IPS DF 6.9 (cell line): ENCODE measurements at regions not wholly inside any gene's neighbourhood (a gene's known extent, or its start where the extent isn't known, plus 50 kb on each side); places are given as distances from the start of the nearest gene placed in this dataset.

ENCODE experiments used
- DNase-seq: peaks from one replicate; pipeline ENCODE4 v3.0.0-alpha.2; 2013; ENCODE audit warnings: low read depth, low spot score
- H3K27ac ChIP-seq: one replicate; pipeline ENCODE4 v1.5.1; 2013; ENCODE audit warnings: low read length, control low read depth
- H3K27me3 ChIP-seq: 2 replicates; pipeline ENCODE4 v1.6.1; 2013; ENCODE audit warnings: mild to moderate bottlenecking, low read length; ENCODE audit not compliant: control insufficient read depth, insufficient read depth
- H3K36me3 ChIP-seq: 2 replicates; pipeline ENCODE4 v1.6.1; 2013; ENCODE audit warnings: low read length; ENCODE audit not compliant: control insufficient read depth, insufficient read depth
- H3K4me1 ChIP-seq: 2 replicates; pipeline ENCODE4 v1.6.1; 2013; ENCODE audit warnings: low read length; ENCODE audit not compliant: control insufficient read depth, insufficient read depth
- H3K4me3 ChIP-seq: 2 replicates; pipeline ENCODE4 v1.5.1; 2013; ENCODE audit warnings: mild to moderate bottlenecking, low read length
- H3K9me3 ChIP-seq: 2 replicates; pipeline ENCODE4 v1.6.1; 2013; ENCODE audit warnings: low read length, inconsistent platforms; ENCODE audit not compliant: control insufficient read depth, insufficient read depth
- WGBS: extraction: QIAGEN DNeasy Blood & Tissue Kit; methylation state at CpG from one replicate; pipeline ENCODE4 v1.1.7; 2013; ENCODE audit warnings: mixed read lengths, missing lambda C conversion rate; ENCODE audit not compliant: insufficient read length, insufficient coverage; 5-methylcytosine and 5-hydroxymethylcytosine counted together

GRCh38 chr19:31144075-31144870 lies 205.0 kb downstream of the TSHZ3 start:
- Histone ChIP-seq H3K36me3 (no peaks in the 10 kb centered on the region), H3K4me3 (no peak overlapping the region), H3K27me3 (no peaks in the 10 kb centered on the region), H3K9me3 (no peaks in the 10 kb centered on the region), H3K27ac (no peak overlapping the region), H3K4me1 (no peaks in the 10 kb centered on the region)
- DNase-seq = no peak
- 100% methylated on average over 1 of the region's 7 CpGs for WGBS

- Histone ChIP-seq H3K4me1 (no peaks in the 10 kb centered on the region), H3K4me3 (no peak overlapping the region), H3K27ac (no peak overlapping the region), H3K9me3 (no peaks in the 10 kb centered on the region), H3K27me3 (no peaks in the 10 kb centered on the region), H3K36me3 (no peaks in the 10 kb centered on the region)
- no CpG with 5 or more reads among the region's 3 CpGs for WGBS
- no peak for DNase-seq
These were observed 207.9 kb downstream of the TSHZ3 start for GRCh38 chr19:31141301-31141700.

- Histone ChIP-seq H3K27me3 (no peaks in the 10 kb centered on the region), H3K4me1 (no peaks in the 10 kb centered on the region), H3K4me3 (no peak overlapping the region), H3K9me3 (no peaks in the 10 kb centered on the region), H3K27ac (no peak overlapping the region), H3K36me3 (no peaks in the 10 kb centered on the region)
- no CpG with 5 or more reads among the region's 6 CpGs for WGBS
- no peak for DNase-seq
These were observed 208.5 kb downstream of the TSHZ3 start for GRCh38 chr19:31140717-31141116.

GRCh38 chr19:31139871-31140505 lies 209.2 kb downstream of the TSHZ3 start:
- H3K4me3 ChIP-seq = no peak overlapping the region
- H3K36me3 ChIP-seq = no peaks in the 10 kb centered on the region
- WGBS = no CpG with 5 or more reads among the region's 9 CpGs
- no peaks in the 10 kb centered on the region for H3K27me3 ChIP-seq
- H3K4me1 ChIP-seq = no peaks in the 10 kb centered on the region
- H3K27ac ChIP-seq = no peak overlapping the region
- H3K9me3 ChIP-seq = no peaks in the 10 kb centered on the region
- no peak for DNase-seq

GRCh38 chr19:31138077-31138476 lies 211.2 kb downstream of the TSHZ3 start:
- no peak for DNase-seq
- Histone ChIP-seq H3K27ac (no peak overlapping the region), H3K36me3 (no peaks in the 10 kb centered on the region), H3K9me3 (no peaks in the 10 kb centered on the region), H3K4me1 (no peaks in the 10 kb centered on the region), H3K27me3 (no peaks in the 10 kb centered on the region), H3K4me3 (no peak overlapping the region)
- WGBS = no CpG with 5 or more reads among the region's 1 CpG

- Histone ChIP-seq H3K36me3 (no peaks in the 10 kb centered on the region), H3K4me3 (no peak overlapping the region), H3K27ac (no peak overlapping the region), H3K4me1 (no peaks in the 10 kb centered on the region), H3K27me3 (no peaks in the 10 kb centered on the region), H3K9me3 (no peaks in the 10 kb centered on the region)
- WGBS = no CpG with 5 or more reads among the region's 2 CpGs
- DNase-seq = no peak
These were observed 213.4 kb downstream of the TSHZ3 start for GRCh38 chr19:31135841-31136240.

GRCh38 chr19:31132753-31133110 lies 216.5 kb downstream of the TSHZ3 start:
- WGBS = no CpG with 5 or more reads among the region's 2 CpGs
- Histone ChIP-seq H3K4me3 (no peak overlapping the region), H3K36me3 (no peaks in the 10 kb centered on the region), H3K9me3 (no peaks in the 10 kb centered on the region), H3K27me3 (no peaks in the 10 kb centered on the region), H3K4me1 (no peaks in the 10 kb centered on the region), H3K27ac (no peak overlapping the region)
- no peak for DNase-seq

GRCh38 chr19:31128291-31128690 lies 220.9 kb downstream of the TSHZ3 start:
- no CpG with 5 or more reads among the region's 9 CpGs for WGBS
- Histone ChIP-seq H3K27ac (no peak overlapping the region), H3K36me3 (no peaks in the 10 kb centered on the region), H3K9me3 (no peaks in the 10 kb centered on the region), H3K4me3 (no peak overlapping the region), H3K4me1 (no peaks in the 10 kb centered on the region), H3K27me3 (no peaks in the 10 kb centered on the region)
- DNase-seq = no peak

- Histone ChIP-seq H3K4me1 (no peaks in the 10 kb centered on the region), H3K4me3 (no peak overlapping the region), H3K27me3 (no peaks in the 10 kb centered on the region), H3K36me3 (no peaks in the 10 kb centered on the region), H3K9me3 (no peaks in the 10 kb centered on the region), H3K27ac (no peak overlapping the region)
- DNase-seq = no peak
- no CpG with 5 or more reads among the region's 14 CpGs for WGBS
These were observed 221.9 kb downstream of the TSHZ3 start for GRCh38 chr19:31127134-31127967.

- Histone ChIP-seq H3K9me3 (no peaks in the 10 kb centered on the region), H3K4me1 (no peaks in the 10 kb centered on the region), H3K36me3 (no peaks in the 10 kb centered on the region), H3K27me3 (no peaks in the 10 kb centered on the region), H3K4me3 (no peak overlapping the region), H3K27ac (no peak overlapping the region)
- WGBS = no CpG with 5 or more reads among the region's 6 CpGs
- DNase-seq = no peak
These were observed 223.0 kb downstream of the TSHZ3 start for GRCh38 chr19:31126236-31126635.
